ENCODE measurements at regions not wholly inside any gene's neighbourhood (a gene's known extent, or its start where the extent isn't known, plus 50 kb on each side); places are given as distances from the start of the nearest gene placed in this dataset.

- no peak for DNase-seq
Measured at GRCh38 chr7:17183630-17184328, 114.7 kb upstream of the AHR start.

DNA sequence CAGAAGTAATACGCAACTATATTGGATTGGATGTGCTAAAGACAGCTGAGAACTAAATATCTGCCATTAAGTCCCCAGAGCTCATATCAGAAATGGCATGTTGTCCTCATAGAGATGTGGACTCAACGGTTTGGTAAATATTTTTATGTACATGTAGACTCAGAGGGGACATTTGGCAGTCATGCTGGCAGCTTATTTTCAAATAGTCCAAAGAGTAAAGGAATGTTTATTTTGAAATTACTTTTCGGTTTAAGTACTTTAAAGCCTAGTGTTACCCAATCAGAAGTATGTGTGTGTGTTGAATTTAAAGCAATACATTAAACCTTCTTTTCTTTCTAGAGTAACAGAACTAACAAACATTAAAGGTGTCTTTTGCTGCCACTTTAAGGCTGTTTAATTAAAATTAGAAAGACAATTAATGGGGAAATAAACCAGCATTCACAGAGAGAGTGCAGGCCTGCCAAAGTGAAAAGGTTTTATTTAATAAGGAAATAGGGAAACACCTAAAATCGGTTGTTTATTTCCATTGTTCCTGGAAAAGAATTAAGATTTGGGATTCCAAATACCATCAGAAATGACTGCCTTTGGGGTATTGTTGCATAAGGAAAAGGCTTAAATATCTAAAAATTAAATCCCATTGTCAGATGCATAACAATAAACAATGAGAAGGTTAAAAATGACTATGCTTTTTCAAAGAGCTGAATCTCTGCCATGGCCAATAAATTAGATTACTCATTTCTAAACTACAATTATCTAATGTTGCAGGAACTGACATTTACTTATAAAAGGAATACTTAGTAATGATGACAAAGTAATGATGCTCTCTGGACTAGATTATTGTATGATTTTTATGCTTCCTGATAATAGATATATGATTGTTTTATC, 113.4 kb upstream of the AHR start:
- DNase-seq: no peak

DNA sequence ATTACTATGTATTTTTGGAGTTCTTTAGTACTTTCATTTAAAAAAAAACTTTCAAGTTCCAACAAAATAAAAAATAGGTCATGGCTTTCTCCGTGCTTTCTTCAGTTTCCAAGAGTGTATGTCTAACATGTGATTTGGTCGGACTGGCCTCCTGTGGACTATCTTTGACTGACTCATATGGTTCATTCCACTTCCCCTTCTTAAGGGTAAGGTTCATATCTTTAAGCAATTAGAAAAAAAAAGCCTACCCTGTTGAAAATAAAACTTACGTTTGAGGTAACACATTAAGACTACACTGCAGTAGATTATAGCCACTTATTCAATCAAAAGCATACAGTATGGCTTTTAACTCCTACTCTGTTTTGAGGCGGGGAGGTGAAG, 112.8 kb upstream of the AHR start:
- DNase-seq: no peak

DNA sequence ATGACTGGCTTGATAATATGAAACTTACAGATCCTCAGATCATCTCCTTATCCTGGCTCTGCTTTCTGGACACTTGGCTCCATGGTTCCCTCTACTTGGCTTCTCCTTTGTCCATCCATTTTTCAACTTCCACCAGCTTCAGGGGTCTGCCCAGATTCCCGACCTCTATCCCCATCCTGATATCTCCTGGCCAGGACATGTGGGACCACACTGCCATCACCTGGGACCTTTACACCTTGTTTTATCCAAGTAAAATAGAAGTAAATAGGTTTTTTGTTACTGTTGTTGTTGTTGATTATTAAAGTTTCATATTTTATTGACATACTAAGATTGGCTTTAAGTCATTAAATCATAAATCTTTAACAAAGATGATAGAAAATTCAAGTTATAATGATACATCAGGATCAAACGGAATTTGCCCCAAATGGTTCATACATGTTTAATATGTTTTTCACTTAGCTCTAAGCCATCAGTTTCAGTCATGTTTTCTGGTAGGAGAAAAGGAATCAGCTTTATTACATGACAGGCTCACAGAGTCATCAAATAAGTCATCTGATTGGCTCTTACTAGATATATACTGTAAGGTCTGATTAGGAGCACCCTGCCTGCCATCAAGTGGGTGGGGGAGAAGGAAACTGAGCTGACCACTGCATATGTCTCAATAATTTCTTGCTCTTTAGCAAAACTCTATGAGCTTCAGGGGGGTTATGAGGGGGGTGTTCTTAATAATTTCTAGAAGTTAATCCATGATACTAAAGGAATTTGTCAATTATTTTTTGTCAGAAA, 111.5 kb upstream of the AHR start:
- no peak for DNase-seq

- no peak for DNase-seq
Measured at GRCh38 chr7:17194656-17195055, 103.8 kb upstream of the AHR start.

DNA sequence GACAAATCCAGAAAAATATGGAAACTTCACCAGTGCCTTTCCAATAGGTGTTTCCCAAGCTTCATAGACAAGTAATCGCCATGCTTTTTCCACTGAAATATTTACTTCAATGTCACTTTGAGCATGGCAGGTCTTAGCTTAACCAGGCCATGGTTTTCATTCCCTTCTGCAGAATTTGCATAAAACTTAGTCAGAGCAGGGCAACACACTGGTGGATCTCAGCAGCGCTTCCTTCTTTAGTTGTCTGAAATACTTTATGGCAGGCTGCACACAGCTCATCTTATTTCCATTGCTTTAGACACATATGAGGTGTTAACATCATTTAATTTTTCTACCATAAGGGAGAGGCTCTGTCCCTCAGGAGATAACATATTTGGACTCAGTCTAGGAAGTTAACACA, 102.9 kb upstream of the AHR start:
- no peak for DNase-seq

GRCh38 chr7:17205910-17206309, 92.5 kb upstream of the AHR start:
- no peak for DNase-seq

DNA sequence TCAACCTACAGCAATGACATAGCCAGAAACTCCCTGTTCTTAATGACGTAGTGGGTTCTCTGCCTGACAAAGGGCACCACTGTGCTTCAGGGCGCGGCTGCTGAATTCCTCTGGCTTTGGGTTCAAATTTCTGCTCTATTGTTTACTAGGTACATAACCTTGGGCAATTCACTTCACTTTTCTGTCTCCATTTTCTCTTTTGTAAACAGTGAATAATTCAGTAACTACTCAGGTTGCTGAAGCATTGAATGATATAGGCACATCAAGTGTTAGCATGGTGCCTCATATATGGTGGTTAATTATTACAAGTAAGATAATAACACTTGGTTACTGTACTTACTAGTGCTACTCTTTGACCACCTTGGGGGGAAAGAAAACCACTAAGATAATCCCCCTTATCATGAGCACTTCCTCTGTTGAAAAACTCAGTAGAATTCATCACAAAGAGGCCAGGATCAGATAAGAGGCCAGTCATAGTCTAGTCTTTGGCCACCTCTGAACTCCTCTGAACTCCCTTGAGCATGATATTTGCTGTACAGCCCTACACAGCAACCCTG, 92.0 kb upstream of the AHR start:
- DNase-seq: peak in 1 of 2 experiments; percentile 7

DNA sequence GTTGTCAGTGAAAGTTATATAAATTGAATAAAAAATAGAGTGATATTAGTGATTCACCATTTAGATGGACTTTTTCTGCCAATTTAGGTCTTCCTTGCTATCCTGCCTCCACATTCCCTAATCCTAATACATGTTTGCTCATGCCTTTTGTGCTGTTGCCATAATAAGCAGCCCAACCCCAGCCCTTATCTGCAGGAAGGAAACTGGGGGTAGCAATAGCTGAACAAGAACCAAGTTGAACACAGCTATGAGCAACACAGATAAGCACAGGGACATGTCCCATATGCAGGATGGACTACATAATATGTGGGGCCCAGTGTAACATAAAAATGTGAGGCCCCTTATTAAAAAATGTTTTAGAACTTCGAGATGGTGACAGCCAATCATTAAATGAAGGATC, 91.2 kb upstream of the AHR start:
- DNase-seq: no peak

GRCh38 chr7:17209101-17209500, 89.4 kb upstream of the AHR start:
- no peak for DNase-seq

- no peak for DNase-seq
Measured at GRCh38 chr7:17211307-17211836, 87.1 kb upstream of the AHR start.

DNA sequence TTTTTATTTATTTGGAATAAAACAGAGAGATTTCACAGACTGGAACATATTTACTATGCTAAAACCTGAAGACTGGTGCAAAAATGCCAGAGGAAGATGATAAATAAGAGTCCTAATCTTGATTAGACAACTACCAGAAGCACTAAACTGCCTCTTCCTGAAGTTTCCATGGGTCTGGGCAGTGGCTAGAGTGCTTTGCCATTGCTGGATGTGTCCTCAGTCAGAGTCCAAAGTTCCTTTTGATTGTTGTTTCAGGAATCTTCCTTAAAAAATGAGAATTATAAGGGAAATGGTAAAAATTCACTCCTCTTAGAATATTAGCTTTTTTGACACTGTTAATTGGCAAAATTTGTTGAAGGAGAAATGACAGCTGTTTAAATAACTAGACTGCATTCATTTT, 86.3 kb upstream of the AHR start:
- DNase-seq: no peak

DNA sequence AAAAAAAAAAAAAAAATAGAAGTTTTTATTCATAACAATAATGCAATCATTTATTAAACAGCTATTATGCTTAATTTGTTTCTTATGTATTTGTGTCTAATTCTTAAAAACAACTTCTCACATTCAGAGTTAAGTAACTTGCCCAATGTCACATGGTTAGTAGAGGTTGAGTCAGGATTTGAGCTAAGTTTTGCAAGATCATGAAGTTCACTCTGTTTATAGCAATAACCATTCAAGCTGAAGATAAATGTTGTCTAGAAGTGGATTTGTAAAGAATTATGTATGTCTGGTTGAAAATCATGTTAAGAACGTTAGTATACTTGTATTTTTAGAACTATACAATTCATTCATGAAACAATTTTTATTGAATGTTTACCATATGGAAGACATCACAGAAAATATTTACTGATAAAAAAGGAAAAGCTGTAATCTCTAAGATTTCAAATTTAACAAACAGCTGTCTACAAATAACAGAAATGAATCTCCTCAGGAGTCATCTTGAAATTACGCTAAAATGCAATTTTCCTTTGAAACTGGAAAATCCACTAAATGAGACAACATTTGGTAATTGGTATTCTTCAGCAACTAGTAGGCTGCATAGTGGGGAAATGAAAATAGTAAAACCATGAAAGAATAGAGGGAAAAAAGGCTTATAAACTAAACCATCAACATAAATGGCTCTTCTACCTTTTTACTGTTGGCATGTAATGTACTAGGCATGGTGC, 70.5 kb upstream of the AHR start:
- DNase-seq: no peak

DNA sequence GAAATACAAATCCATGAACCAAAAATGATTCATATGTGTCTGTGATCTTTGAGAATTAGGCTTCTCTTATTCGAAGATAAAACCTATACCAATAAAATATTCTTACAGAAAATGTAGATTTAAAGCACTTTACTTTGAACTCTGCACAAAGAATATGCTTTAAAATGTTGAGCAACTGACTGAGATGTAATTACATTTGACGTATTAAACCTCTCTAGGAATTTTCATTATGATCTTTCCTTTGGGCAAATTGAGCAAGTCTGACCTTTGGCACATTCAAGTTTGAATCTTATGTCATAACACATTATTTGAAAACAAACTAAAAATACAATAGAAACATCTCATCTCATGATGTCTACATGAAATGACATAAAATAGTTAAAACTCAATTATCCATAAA, 69.2 kb upstream of the AHR start:
- DNase-seq: no peak

- no peak for DNase-seq
Measured at GRCh38 chr7:17230099-17230807, 68.2 kb upstream of the AHR start.

DNA sequence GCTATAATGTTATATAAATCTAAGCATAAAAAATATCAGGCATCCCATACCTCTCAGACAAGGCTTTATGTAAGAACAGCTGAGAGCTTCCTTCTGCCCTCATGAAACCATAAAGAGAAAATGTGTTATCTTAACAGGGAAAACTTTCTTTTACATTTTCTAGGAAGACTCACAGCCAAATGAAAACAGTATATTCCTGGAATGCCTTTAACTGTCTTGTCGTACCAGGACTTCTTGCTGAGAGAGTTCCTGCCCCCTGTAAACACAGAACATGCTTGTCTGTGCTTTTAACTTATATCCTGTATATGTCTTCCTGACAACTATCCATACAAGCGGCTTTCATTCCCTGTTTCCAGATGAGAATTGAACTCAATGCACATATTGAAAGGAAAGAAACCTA, 64.8 kb upstream of the AHR start:
- no peak for DNase-seq

DNA sequence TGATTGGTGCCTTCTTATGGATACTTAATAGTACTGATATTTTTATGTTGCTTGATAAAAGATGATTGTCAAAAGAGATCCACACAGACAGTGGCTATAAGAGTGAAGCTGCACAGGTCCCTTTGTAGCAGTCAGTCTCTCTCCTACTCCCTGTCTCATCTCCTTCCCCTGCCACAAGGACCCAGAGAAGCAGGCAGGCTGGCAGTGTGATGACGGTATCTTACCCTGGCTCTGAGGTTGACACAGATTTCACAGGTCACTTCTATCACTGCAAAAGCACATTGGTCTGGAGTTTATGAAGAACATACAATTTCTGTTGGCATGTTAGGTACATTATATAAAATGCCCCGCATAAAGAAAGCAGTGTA, 64.4 kb upstream of the AHR start:
- DNase-seq: no peak

DNA sequence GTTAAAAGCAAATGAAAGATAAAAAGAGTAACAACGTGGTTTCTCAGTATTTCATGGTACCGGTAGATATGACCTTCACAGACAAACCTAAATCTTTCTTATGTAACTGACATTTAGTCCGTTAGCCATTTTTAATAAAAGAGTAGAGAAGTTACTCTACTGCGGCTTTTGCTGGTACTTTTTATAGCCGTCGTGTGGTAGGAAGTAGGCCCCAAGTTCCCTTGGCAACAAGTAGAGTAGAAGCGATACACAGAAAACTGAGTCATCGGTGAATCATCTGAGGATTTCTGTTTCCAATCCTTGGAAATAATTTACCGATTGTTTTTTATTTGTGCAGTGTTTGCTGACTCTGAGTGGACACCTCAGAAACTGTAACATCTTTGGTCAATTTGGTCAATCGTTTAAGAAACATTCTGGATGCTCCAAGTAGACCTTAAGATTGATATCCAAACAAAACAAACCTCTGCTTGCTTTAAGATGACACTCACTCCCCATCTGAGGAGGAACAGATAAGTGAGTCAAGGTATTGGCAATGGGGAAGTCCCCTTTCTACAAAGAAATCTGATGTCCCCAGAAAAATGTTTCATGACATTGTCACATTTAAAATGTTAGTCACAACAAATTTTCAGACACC, 63.9 kb upstream of the AHR start:
- DNase-seq: no peak

DNA sequence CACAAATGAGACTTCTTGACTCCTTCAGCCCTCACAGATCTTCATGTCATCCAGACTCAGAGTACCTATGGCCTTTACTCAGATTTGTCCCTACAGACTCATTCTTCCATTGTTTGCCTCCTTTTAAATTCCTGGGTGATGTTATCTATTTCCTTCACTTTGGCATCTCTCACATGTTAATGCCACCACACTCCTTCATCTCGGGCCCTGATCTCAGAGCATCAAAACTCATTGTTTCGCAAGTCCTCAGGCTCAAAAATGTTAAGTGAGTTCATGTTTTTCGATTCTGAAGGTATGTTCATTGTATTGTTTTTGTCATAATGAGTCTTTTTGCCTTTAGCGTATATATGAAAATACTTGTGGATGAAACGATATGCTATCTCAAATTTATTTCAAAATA, 62.3 kb upstream of the AHR start:
- no peak for DNase-seq

DNA sequence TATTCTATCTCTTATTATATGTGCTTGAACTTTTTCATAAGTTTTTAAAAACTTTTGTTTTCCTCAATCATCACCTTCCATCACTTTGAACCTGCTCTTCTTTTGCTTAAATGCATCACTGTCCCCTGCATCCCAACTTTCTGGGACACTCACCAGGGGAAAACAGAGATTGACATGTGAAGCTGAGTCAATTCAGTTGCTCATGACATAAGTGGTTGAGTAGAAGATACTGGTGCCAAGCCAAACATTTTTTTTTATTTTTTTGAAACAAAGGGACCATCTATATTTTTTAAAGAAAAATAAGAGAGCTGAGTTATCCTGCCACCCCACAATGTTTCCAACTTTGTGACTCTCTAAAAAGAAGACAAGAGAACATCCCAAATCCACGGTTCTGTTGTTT, 61.8 kb upstream of the AHR start:
- no peak for DNase-seq

GRCh38 chr7:17239046-17239445, 59.4 kb upstream of the AHR start:
- DNase-seq: no peak
